Adrenal gland (tissue), 9 donors: ENCODE measurements at regions not wholly inside any gene's neighbourhood (a gene's known extent, or its start where the extent isn't known, plus 50 kb on each side); places are given as distances from the start of the nearest gene placed in this dataset.
A peak's percentile ranks its signal among the peaks of the same experiment; 100 is the strongest.

Experiments
- DNase-seq, 7 donors: peaks; one replicate each; pipeline ENCODE4 v3.0.0-alpha.2; 2019 to 2020
- H3K27ac ChIP-seq, 5 donors: fragments of 200-600 bp; sonication (generic) in 4 of 5; 1 replicate in 3 of 5; 2 replicates in 2 of 5; pipeline versions ENCODE4 v1.5.1 to v1.8.0; 2016 to 2020; ENCODE audit warnings: mild to moderate bottlenecking in 1 of 5
- H3K27me3 ChIP-seq: fragments of 200-600 bp; 2 replicates; pipeline ENCODE4 v1.8.0; 2021
- H3K36me3 ChIP-seq, 2 donors: fragments of 200-600 bp; replicated peaks in 1 of 2; 1 replicate in 1 of 2; 2 replicates in 1 of 2; pipeline versions ENCODE4 v1.5.1 to v1.8.0; 2018 to 2022
- H3K4me1 ChIP-seq, 2 donors: fragments of 200-600 bp; replicated peaks in 1 of 2; 1 replicate in 1 of 2; 2 replicates in 1 of 2; pipeline versions ENCODE4 v1.5.1 to v1.8.0; 2018 to 2021
- H3K4me3 ChIP-seq, 4 donors: fragments of 200-600 bp; sonication (generic) in 3 of 4; one replicate each; pipeline ENCODE4 v1.5.1; 2016 to 2018
- H3K9me3 ChIP-seq, 3 donors: fragments of 200-600 bp; sonication (generic) in 1 of 3; replicated peaks in 1 of 3; 1 replicate in 2 of 3; 2 replicates in 1 of 3; pipeline versions ENCODE4 v1.5.1 to v1.8.0; 2016 to 2021
- POLR2A ChIP-seq, 2 donors: fragments of 450-650 bp; IDR thresholded peaks; one replicate each; pipeline ENCODE4 v1.6.1; 2017; ENCODE audit warnings: antibody characterized with exemption in 2 of 2, mild to moderate bottlenecking in 2 of 2, moderate library complexity in 1 of 2
- WGBS, 4 donors: extraction: QIAGEN DNeasy Blood & Tissue Kit in 2 of 4; methylation state at CpG; one replicate each; pipeline versions ENCODE4 v1.1.5 to v1.1.7; 2013 to 2017; 5-methylcytosine and 5-hydroxymethylcytosine counted together
- intact Hi-C, 2 donors: fragments of 100-400 bp; cut with DNase I; formaldehyde crosslinking; loops; one replicate each; pipeline versions ENCODE4 v1.14.1 to v1.15.0; 2022 to 2023
- TF ChIP-seq, protein P1 (sequence below), 6 experiments: fragments of 450-650 bp in 4 of 6; fragments of 200-600 bp in 2 of 6; sonication (generic) in 1 of 6; IDR thresholded peaks; 1 replicate in 5 of 6; 2 replicates in 1 of 6; pipeline versions ENCODE4 v1.5.1 to v1.8.0; 2016 to 2021; ENCODE audit warnings: antibody characterized with exemption in 6 of 6, mild to moderate bottlenecking in 2 of 6, moderate library complexity in 1 of 6
- donor health status: healthy with polysubstance abuse.
- donor health status: Bipolar disorder and iron deficiency.
- donor health status: DM: yes; HTN: yes; CAD: no.
- donor health status: DM: no; HTN: no; CAD: no.
- donor health status: DM: no; HTN: no; CAD: no.

- WGBS, 4 donors, result 92 to 95% (median 93%) methylated on average over 7 to 10 of the region's 10 CpGs
- H3K36me3 ChIP-seq, result no peaks in the 10 kb centered on the region
- H3K4me3 ChIP-seq, result no peak overlapping the region
- DNase-seq, result peak in 1 of 7 donors; percentile 0
- no peak overlapping the region for H3K27ac ChIP-seq
- H3K9me3 ChIP-seq, result no peaks in the 10 kb centered on the region
- no peaks in the 10 kb centered on the region for H3K27me3 ChIP-seq
- TF ChIP-seq, protein P1, sequence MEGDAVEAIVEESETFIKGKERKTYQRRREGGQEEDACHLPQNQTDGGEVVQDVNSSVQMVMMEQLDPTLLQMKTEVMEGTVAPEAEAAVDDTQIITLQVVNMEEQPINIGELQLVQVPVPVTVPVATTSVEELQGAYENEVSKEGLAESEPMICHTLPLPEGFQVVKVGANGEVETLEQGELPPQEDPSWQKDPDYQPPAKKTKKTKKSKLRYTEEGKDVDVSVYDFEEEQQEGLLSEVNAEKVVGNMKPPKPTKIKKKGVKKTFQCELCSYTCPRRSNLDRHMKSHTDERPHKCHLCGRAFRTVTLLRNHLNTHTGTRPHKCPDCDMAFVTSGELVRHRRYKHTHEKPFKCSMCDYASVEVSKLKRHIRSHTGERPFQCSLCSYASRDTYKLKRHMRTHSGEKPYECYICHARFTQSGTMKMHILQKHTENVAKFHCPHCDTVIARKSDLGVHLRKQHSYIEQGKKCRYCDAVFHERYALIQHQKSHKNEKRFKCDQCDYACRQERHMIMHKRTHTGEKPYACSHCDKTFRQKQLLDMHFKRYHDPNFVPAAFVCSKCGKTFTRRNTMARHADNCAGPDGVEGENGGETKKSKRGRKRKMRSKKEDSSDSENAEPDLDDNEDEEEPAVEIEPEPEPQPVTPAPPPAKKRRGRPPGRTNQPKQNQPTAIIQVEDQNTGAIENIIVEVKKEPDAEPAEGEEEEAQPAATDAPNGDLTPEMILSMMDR (IDR thresholded peaks at IDR 0.05), result no peak
- TF ChIP-seq POLR2A (IDR thresholded peaks at IDR 0.05), result no peak
- no peaks in the 10 kb centered on the region for H3K4me1 ChIP-seq
- intact Hi-C loops, result no loop called here
These were observed 89.7 kb upstream of the SHISAL1 start for GRCh38 chr22:44402196-44403111.

DNA sequence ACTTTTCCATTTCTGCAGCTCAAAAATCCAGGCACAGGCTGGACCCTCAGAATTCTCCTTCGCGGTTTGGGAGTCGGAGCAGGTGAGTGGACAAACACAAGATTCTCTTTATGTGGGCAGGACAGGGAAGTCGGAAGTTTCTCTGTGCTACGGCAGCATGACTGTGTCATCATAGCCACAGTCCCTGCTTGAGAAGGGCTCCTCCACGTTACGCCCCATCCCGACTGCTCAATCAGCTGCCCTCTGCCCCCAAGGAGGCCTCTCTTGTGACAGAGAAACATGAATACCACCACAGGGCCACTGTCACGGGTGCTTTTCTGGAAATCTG lies 89.0 kb upstream of the SHISAL1 start:
- no peaks in the 10 kb centered on the region for H3K27me3 ChIP-seq
- no peak overlapping the region for H3K4me3 ChIP-seq
- no peak overlapping the region for H3K27ac ChIP-seq
- no peaks in the 10 kb centered on the region for H3K36me3 ChIP-seq
- TF ChIP-seq POLR2A (IDR thresholded peaks at IDR 0.05), result no peak
- TF ChIP-seq, protein P1 (IDR thresholded peaks at IDR 0.05), result no peak
- no peaks in the 10 kb centered on the region for H3K4me1 ChIP-seq
- no peaks in the 10 kb centered on the region for H3K9me3 ChIP-seq
- WGBS, 4 donors, result 71 to 82% (median 76%) methylated on average over 8 to 9 of the region's 9 CpGs
- intact Hi-C loops, result no loop called here
- peak in 1 of 7 donors; percentile 0 for DNase-seq

- Histone ChIP-seq H3K9me3 (no peaks in the 10 kb centered on the region), H3K4me3 (no peak overlapping the region), H3K27ac (no peak overlapping the region), H3K36me3 (no peaks in the 10 kb centered on the region), H3K27me3 (no peaks in the 10 kb centered on the region), H3K4me1 (no peaks in the 10 kb centered on the region)
- intact Hi-C loops, result no loop called here
- TF ChIP-seq POLR2A (IDR thresholded peaks at IDR 0.05), result no peak
- TF ChIP-seq, protein P1 (IDR thresholded peaks at IDR 0.05), result no peak
- DNase-seq, result no peak
- WGBS, 4 donors, result 69 to 92% (median 83%) methylated on average over 3 of the region's 3 CpGs
These were observed 88.0 kb upstream of the SHISAL1 start for GRCh38 chr22:44400763-44401060.

- H3K27me3 ChIP-seq, result no peaks in the 10 kb centered on the region
- no peaks in the 10 kb centered on the region for H3K9me3 ChIP-seq
- no peak overlapping the region for H3K4me3 ChIP-seq
- no peaks in the 10 kb centered on the region for H3K4me1 ChIP-seq
- H3K27ac ChIP-seq, result no peak overlapping the region
- TF ChIP-seq POLR2A (IDR thresholded peaks at IDR 0.05), result no peak
- TF ChIP-seq, protein P1 (IDR thresholded peaks at IDR 0.05), result no peak
- intact Hi-C loops, result no loop called here
- H3K36me3 ChIP-seq, result no peaks in the 10 kb centered on the region
- peak in 3 of 7 donors; percentile 2 to 36 (median 4) for DNase-seq
- 71 to 76% (median 75%) methylated on average over 12 to 15 of the region's 15 CpGs for WGBS, 4 donors
These were observed 87.4 kb upstream of the SHISAL1 start for GRCh38 chr22:44399906-44400762.
